EH (cell line): ENCODE measurements at regions not wholly inside any gene's neighbourhood (a gene's known extent, or its start where the extent isn't known, plus 50 kb on each side); places are given as distances from the start of the nearest gene placed in this dataset.
"Not testable (repeated sequence)": the region's sequence is repeated elsewhere in the genome, so short reads cannot be mapped to it uniquely, and the experiment has no call there.

ENCODE experiments used
- DNase-seq: peaks from one replicate; pipeline ENCODE4 v3.0.0-alpha.2; 2015; ENCODE audit warnings: low read depth

GRCh38 chr7:148472406-148472805 is 118.2 kb upstream of the C7orf33 start:
- no peak for DNase-seq

- DNase-seq: no peak
Measured at GRCh38 chr7:148473703-148474480, 116.7 kb upstream of the C7orf33 start.

GRCh38 chr7:148474481-148475025 is 116.0 kb upstream of the C7orf33 start:
- DNase-seq: no peak

- no peak for DNase-seq
Measured at GRCh38 chr7:148478551-148478950, 112.0 kb upstream of the C7orf33 start.

GRCh38 chr7:148480479-148481146 is 110.0 kb upstream of the C7orf33 start:
- DNase-seq: no peak

- no peak for DNase-seq
Measured at GRCh38 chr7:148481147-148481526, 109.4 kb upstream of the C7orf33 start.

GRCh38 chr7:148481971-148482626 is 108.5 kb upstream of the C7orf33 start:
- no peak for DNase-seq

- no peak for DNase-seq
Measured at GRCh38 chr7:148483515-148484308, 106.9 kb upstream of the C7orf33 start.

GRCh38 chr7:148484486-148484885 is 106.1 kb upstream of the C7orf33 start:
- no peak for DNase-seq

GRCh38 chr7:148485618-148486017 is 104.9 kb upstream of the C7orf33 start:
- DNase-seq: no peak

GRCh38 chr7:148486937-148487336 is 103.6 kb upstream of the C7orf33 start:
- DNase-seq: no peak

GRCh38 chr7:148487912-148488311 is 102.7 kb upstream of the C7orf33 start:
- DNase-seq: no peak

GRCh38 chr7:148489678-148490077 is 100.9 kb upstream of the C7orf33 start:
- no peak for DNase-seq

- DNase-seq: no peak
Measured at GRCh38 chr7:148492157-148492860, 98.3 kb upstream of the C7orf33 start.

- no peak for DNase-seq
Measured at GRCh38 chr7:148495605-148496004, 95.0 kb upstream of the C7orf33 start.

GRCh38 chr7:148500978-148501377 is 89.6 kb upstream of the C7orf33 start:
- DNase-seq: no peak

- peak; percentile 39 for DNase-seq
Measured at GRCh38 chr7:148503900-148504487, 86.6 kb upstream of the C7orf33 start.

GRCh38 chr7:148505645-148506375 is 84.8 kb upstream of the C7orf33 start:
- DNase-seq: peak; percentile 3

- not testable (repeated sequence) for DNase-seq
Measured at GRCh38 chr7:148507064-148507573, 83.4 kb upstream of the C7orf33 start.

- no peak for DNase-seq
Measured at GRCh38 chr7:148507787-148508186, 82.8 kb upstream of the C7orf33 start.
